ENCODE measurements at regions not wholly inside any gene's neighbourhood (a gene's known extent, or its start where the extent isn't known, plus 50 kb on each side); places are given as distances from the start of the nearest gene placed in this dataset.

GRCh38 chr2:71736986-71737385 lies 283.6 kb downstream of the DYSF start:
- no peak for TF ChIP-seq CTCF (IDR thresholded peaks at IDR 0.05)
- TF ChIP-seq POLR2A (IDR thresholded peaks at IDR 0.05) = no peak
